ENCODE measurements at regions not wholly inside any gene's neighbourhood (a gene's known extent, or its start where the extent isn't known, plus 50 kb on each side); places are given as distances from the start of the nearest gene placed in this dataset.

DNA sequence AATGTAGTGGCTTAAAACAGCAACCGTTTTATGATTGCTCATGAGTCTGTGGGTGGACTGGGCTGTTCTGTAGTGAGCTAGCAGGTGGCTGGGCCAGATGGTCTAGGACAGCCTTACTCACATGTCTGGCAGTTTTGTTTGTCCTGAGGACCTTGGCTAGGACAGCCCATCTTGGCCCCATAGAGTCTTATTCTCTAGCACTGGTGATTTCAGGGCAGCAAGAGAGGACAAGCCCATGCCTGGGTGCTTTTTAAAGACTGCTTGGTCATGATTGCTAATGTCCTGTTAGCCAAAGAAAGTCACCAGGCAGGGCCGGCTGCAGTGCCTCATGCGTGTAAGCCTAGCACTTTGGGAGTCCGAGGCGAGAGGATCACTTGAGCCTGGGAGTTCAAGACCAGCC lies 139.8 kb downstream of the KATNIP start:
- TF ChIP-seq MYC (CRISPR knock-in tag; IDR thresholded peaks at IDR 0.05; ENCODE audit: borderline replicate concordance) (no peak), TAF1 (CRISPR knock-in tag; IDR thresholded peaks at IDR 0.05) (no peak), ELF1 (CRISPR knock-in tag; IDR thresholded peaks at IDR 0.05) (no peak), NFIC (IDR thresholded peaks at IDR 0.05; ENCODE audit: low read length) (no peak), PHB2 (IDR thresholded peaks at IDR 0.05; ENCODE audit: partially characterized antibody) (no peak), ZNF33B (CRISPR knock-in tag; IDR thresholded peaks at IDR 0.05) (no peak), SUZ12 (IDR thresholded peaks at IDR 0.05; ENCODE audit: low read depth, low read length) (no peak), PHF5A (CRISPR knock-in tag; IDR thresholded peaks at IDR 0.05; ENCODE audit: low read depth, unreplicated experiment) (no peak)
- TF ChIP-seq, protein P1, sequence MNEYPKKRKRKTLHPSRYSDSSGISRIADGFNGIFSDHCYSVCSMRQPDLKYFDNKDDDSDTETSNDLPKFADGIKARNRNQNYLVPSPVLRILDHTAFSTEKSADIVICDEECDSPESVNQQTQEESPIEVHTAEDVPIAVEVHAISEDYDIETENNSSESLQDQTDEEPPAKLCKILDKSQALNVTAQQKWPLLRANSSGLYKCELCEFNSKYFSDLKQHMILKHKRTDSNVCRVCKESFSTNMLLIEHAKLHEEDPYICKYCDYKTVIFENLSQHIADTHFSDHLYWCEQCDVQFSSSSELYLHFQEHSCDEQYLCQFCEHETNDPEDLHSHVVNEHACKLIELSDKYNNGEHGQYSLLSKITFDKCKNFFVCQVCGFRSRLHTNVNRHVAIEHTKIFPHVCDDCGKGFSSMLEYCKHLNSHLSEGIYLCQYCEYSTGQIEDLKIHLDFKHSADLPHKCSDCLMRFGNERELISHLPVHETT (CRISPR knock-in tag; conservative IDR thresholded peaks at IDR 0.05) = no peak

Data from HepG2 (cell line).